ENCODE measurements at regions not wholly inside any gene's neighbourhood (a gene's known extent, or its start where the extent isn't known, plus 50 kb on each side); places are given as distances from the start of the nearest gene placed in this dataset.

- no peak for DNase-seq
Measured at GRCh38 chr12:25005376-25005775, 56.5 kb upstream of the BCAT1 start.

GRCh38 chr12:25004447-25004846, 55.5 kb upstream of the BCAT1 start:
- DNase-seq, result no peak

- DNase-seq, result no peak
Measured at GRCh38 chr12:25001311-25001710, 52.4 kb upstream of the BCAT1 start.

Measured in hindlimb muscle (tissue), 1 donor.